LNCAP (cell line): ENCODE measurements at regions not wholly inside any gene's neighbourhood (a gene's known extent, or its start where the extent isn't known, plus 50 kb on each side); places are given as distances from the start of the nearest gene placed in this dataset.

Source experiments
- TF ChIP-seq, protein P1 (sequence below): fragments of 450-650 bp; IDR thresholded peaks from 2 replicates; pipeline ENCODE4 v1.5.1; 2017; ENCODE audit warnings: mild to moderate bottlenecking

DNA sequence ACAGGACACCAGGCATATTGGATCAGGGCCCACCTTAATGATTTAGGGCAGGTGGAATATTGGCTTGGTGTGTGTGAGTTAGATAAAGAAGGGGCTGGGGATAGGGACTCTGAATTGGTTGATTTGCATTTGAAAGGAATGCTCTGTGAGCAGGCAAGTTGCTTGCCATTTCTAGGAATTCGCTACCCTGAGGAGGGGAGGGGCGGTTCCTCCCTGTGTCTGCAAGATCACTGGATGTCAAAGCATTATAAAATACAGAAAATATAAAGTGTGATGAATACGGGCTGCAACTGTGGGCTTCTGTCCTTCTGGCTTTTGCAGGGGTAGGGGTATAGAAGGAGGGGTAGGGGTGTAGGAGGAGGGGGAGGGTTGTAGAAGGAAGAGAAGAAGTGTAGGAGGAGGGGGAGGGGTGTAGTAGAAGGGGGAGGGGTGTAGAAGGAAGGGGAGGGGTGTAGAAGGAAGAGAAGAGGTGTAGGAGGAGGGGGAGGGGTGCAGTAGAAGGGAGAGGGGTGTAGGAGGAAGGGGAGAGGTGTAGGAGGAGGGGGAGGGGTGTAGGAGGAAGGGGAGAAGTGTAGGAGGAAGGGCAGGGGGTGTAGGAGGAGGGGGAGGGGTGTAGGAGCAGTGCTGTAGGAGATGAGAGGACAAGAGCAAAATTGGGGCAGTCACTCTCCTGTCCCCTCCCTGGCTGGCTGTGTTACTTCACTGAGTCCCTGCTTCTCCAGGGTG lies 238.0 kb upstream of the COPS8 start:
- TF ChIP-seq, protein P1, sequence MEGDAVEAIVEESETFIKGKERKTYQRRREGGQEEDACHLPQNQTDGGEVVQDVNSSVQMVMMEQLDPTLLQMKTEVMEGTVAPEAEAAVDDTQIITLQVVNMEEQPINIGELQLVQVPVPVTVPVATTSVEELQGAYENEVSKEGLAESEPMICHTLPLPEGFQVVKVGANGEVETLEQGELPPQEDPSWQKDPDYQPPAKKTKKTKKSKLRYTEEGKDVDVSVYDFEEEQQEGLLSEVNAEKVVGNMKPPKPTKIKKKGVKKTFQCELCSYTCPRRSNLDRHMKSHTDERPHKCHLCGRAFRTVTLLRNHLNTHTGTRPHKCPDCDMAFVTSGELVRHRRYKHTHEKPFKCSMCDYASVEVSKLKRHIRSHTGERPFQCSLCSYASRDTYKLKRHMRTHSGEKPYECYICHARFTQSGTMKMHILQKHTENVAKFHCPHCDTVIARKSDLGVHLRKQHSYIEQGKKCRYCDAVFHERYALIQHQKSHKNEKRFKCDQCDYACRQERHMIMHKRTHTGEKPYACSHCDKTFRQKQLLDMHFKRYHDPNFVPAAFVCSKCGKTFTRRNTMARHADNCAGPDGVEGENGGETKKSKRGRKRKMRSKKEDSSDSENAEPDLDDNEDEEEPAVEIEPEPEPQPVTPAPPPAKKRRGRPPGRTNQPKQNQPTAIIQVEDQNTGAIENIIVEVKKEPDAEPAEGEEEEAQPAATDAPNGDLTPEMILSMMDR: no peak

DNA sequence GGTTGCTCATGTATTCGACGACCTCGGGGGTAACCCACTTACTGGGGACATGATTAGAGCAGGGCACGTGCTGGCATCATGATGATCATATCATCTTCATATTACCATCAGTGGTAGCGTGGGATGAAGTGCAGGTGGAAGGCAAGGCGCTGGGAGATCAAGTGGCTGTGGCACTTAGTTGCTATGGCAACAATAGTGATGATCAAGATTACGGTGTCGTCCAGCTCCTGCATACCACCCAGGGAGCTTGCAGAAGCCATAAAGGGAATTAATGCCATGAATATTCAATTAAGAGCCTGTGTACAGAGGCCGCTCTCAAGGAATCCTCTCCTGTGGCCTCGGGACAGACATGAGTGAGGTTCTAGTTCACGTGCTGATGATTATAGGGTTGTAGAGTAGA lies 237.2 kb upstream of the COPS8 start:
- TF ChIP-seq, protein P1: no peak

DNA sequence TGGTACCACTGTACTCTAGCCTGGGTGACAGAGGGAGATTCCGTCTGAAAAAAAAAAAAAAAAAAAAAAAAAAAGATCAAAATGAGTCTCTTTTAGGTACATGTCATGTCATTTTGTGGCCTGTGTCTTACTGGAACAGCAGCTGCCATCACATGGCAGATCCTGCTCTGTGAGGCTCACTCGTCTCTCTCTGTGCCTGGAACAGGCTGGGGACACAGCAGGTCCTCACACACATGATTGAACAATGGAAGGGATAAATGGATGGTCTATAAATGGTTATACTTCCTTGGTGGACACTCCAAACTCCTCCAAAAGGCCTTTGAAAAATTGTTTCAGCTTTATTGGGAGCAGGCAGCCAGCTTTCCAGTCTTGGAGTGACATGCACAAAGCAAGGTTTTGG lies 236.2 kb upstream of the COPS8 start:
- TF ChIP-seq, protein P1: no peak

DNA sequence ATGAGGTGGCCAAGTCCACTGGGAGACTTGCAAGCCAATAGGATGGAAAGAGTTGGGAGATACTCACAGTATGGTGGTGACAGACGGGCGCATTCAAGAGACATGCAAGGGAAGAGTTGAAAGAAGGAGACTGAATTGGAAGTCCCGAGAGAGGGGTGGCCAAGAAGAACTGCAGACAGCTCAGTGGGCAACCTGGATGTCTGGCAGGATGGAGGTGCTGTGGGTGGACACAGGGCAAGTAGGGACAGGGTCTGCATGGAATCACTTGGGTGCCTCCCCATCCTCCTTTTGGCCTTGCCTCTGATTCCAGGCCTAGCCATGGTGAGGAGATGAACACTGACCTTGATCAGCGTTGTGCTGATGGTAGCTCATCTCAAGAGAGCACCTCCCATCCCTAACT lies 235.7 kb upstream of the COPS8 start:
- TF ChIP-seq, protein P1: no peak

DNA sequence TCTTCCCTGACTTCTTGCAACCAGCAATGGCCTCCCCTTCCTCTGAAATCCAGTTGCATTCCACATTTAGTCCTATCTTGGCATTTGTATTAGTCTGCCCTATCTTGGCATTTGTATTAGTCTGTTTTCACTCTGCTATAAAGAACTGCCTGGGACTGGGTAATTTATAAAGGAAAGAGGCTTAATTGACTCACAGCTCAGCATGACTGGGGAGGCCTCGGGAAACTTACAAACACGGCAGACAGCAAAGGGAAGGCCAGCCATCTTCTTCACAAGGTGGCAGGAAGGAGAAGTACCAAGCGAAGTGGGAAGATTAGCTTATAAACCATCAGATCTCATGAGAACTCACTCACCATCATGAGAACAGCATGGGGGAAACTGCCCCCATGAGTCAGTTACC lies 234.5 kb upstream of the COPS8 start:
- TF ChIP-seq, protein P1: no peak

DNA sequence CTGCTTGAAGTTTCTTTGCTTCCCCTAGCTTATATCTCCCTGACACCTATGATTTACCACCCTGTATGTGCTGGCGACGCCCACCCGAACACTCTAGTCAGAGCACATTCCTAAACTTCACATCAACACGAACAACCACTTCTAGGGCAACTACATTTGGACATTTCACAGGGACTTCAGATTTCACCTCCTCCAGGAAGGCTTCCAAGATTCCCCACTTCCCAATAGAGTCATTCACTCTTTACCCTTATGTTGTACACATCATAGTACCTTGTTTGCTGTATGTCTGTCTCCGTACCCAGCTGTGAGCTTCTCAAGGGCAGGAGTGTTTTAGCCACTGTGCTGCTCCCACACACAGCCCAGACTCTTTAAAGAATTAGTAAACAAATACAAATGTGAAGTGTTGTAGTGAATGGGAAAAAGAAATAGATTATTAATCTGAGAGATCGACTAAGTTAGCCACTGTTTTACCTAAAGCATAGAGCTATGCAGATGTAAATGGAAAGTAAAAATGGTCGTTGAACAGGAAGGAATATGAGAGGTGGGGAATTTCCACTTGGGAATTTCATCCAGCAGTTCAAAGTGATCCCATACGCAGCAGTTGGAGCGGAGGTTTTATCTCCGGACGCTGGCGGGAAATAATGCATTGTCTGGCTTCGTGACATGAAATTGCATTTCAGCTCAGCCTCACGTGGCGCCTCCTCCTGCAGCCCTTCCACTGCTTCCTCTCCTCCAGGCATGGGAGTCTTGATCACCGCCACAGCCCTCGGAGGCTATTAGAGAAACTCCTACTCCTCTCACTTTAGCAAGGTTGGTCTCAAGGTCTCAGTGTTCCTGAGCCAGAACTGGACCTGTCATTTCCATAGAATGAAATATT lies 233.4 kb upstream of the COPS8 start:
- TF ChIP-seq, protein P1: no peak

DNA sequence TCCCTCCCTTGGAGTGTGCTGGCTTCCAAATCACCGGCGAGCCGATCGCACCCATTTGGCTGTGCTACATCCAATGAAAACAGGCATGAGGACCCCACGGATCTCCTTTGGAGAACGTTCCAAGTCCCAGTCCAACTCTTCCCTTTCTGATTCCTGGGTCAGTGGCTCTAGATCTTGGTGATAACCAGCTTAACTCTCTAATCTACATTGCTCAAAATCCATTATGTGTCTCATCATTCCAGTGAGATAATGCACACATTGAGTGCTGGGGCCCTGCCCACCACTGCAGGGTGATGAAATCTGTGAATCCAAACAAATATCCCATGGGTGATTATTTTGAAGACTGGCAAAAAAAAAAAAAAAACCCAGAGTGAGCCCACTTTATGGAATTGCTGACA lies 232.7 kb upstream of the COPS8 start:
- TF ChIP-seq, protein P1: no peak
